ENCODE measurements at regions not wholly inside any gene's neighbourhood (a gene's known extent, or its start where the extent isn't known, plus 50 kb on each side); places are given as distances from the start of the nearest gene placed in this dataset.

- no peak for DNase-seq
Observed at GRCh38 chr6:14339172-14339571, 221.6 kb downstream of the CD83 start.

- no peak for DNase-seq
Observed at GRCh38 chr6:14339711-14340584, 222.4 kb downstream of the CD83 start.

GRCh38 chr6:14344486-14344885, 226.9 kb downstream of the CD83 start:
- no peak for DNase-seq

GRCh38 chr6:14348389-14348788, 230.8 kb downstream of the CD83 start:
- DNase-seq, result no peak

GRCh38 chr6:14349507-14349906, 231.9 kb downstream of the CD83 start:
- no peak for DNase-seq

- no peak for DNase-seq
Observed at GRCh38 chr6:14350210-14350609, 232.6 kb downstream of the CD83 start.

GRCh38 chr6:14353281-14353680, 235.7 kb downstream of the CD83 start:
- DNase-seq, result no peak

- no peak for DNase-seq
Observed at GRCh38 chr6:14353798-14354197, 236.2 kb downstream of the CD83 start.

- no peak for DNase-seq
Observed at GRCh38 chr6:14354919-14355572, 237.5 kb downstream of the CD83 start.

GRCh38 chr6:14359438-14359837, 241.9 kb downstream of the CD83 start:
- DNase-seq, result no peak

- DNase-seq, result no peak
Observed at GRCh38 chr6:14360565-14360964, 243.0 kb downstream of the CD83 start.

GRCh38 chr6:14361297-14361696, 243.7 kb downstream of the CD83 start:
- DNase-seq, result no peak

- no peak for DNase-seq
Observed at GRCh38 chr6:14361956-14362587, 244.5 kb downstream of the CD83 start.

GRCh38 chr6:14364370-14364769, 246.8 kb downstream of the CD83 start:
- DNase-seq, result no peak

- DNase-seq, result no peak
Observed at GRCh38 chr6:14365393-14365792, 247.8 kb downstream of the CD83 start.

- no peak for DNase-seq
Observed at GRCh38 chr6:14366315-14366714, 248.7 kb downstream of the CD83 start.

GRCh38 chr6:14366872-14367271, 249.3 kb downstream of the CD83 start:
- no peak for DNase-seq

GRCh38 chr6:14367296-14367695, 249.7 kb downstream of the CD83 start:
- no peak for DNase-seq

GRCh38 chr6:14369717-14370116, 252.1 kb downstream of the CD83 start:
- no peak for DNase-seq

GRCh38 chr6:14371530-14371929, 254.0 kb downstream of the CD83 start:
- DNase-seq, result no peak

GRCh38 chr6:14372734-14373489, 255.3 kb downstream of the CD83 start:
- DNase-seq, result no peak

- DNase-seq, result no peak
Observed at GRCh38 chr6:14373648-14374437, 256.3 kb downstream of the CD83 start.
